K562 (cell line): ENCODE measurements at regions not wholly inside any gene's neighbourhood (a gene's known extent, or its start where the extent isn't known, plus 50 kb on each side); places are given as distances from the start of the nearest gene placed in this dataset.

Experiments used
- ATAC-seq: fragments of 200-7000 bp; cut with Tn5 transposase; 3 replicates; pipeline ENCODE4 v1.9.1; 2020; ENCODE audit warnings: moderate library complexity
- BruUV-seq: library from RNA; stranded (reverse); fragments of 400-500 nt; replicated peaks from 2 replicates; lab custom pipeline; 2021; lab: Mats Ljungman, UMichigan
- CTCF ChIA-PET: fragments of 300-600 bp; formaldehyde crosslinking; extraction: SDS; loops from one replicate; lab custom pipeline; 2021; ENCODE audit warnings: low intra/inter-chr PET ratio; lab: Yijun Ruan, JAX
- POLR2A ChIA-PET: fragments of 300-600, 350-650 bp; sonication (Branson Sonifier 250); formaldehyde crosslinking; extraction: SDS; loops from one replicate; lab custom pipeline; 2021; ENCODE audit warnings: antibody characterized with exemption, inconsistent platforms; lab: Yijun Ruan, JAX
- DNase-seq, 4 experiments: peaks; one replicate each; pipeline versions ENCODE4 v3.0.0 to v3.0.0-alpha.2; 2011 to 2018; ENCODE audit warnings: low spot score in 3 of 4, mixed read lengths in 3 of 4; ENCODE audit errors: extremely low read depth in 1 of 4
- FAIRE-seq: peaks from 2 replicates; lab custom pipeline; 2011; peaks lifted over from hg19 to GRCh38; lab: Jason Lieb, UNC
- H2AFZ ChIP-seq: 2 replicates; pipeline ENCODE4 v1.6.0; 2011; ENCODE audit warnings: low read depth, low read length, control low read depth, inconsistent platforms
- H3K27ac ChIP-seq: fragments of 200-600 bp; 3 replicates; pipeline ENCODE4 v1.8.0; 2011; ENCODE audit warnings: low read depth, mild to moderate bottlenecking, control low read depth, inconsistent platforms, low read length, moderate library complexity, mixed read lengths; ENCODE audit errors: extremely low read depth
- H3K27me3 ChIP-seq, 2 experiments: fragments of 300-600 bp in 1 of 2; 2 replicates in 1 of 2; 3 replicates in 1 of 2; pipeline versions ENCODE4 v1.6.0 to v1.8.0; 2011; ENCODE audit warnings: inconsistent platforms in 2 of 2, low read length in 2 of 2, mild to moderate bottlenecking in 1 of 2, mixed read lengths in 1 of 2, moderate library complexity in 1 of 2; ENCODE audit not compliant: control insufficient read depth in 2 of 2, insufficient read depth in 2 of 2
- H3K36me3 ChIP-seq: fragments of 300-600 bp; 3 replicates; pipeline ENCODE4 v1.8.0; 2011; ENCODE audit warnings: mild to moderate bottlenecking, low read length, inconsistent platforms; ENCODE audit not compliant: control insufficient read depth, insufficient read depth
- H3K4me1 ChIP-seq, 2 experiments: fragments of 200-600 bp in 1 of 2; replicated peaks in 1 of 2; 2 replicates in 1 of 2; 3 replicates in 1 of 2; pipeline versions ENCODE4 v1.5.1 to v1.8.0; 2011; ENCODE audit warnings: inconsistent platforms in 2 of 2, low read length in 2 of 2, mild to moderate bottlenecking in 1 of 2, mixed read lengths in 1 of 2, moderate library complexity in 1 of 2; ENCODE audit not compliant: control insufficient read depth in 2 of 2, insufficient read depth in 2 of 2
- H3K4me2 ChIP-seq: 2 replicates; pipeline ENCODE4 v1.6.1; 2011; ENCODE audit warnings: low read length, control low read depth, inconsistent platforms, mixed read lengths; ENCODE audit not compliant: insufficient read depth
- H3K4me3 ChIP-seq: fragments of 200-600 bp; sonication (generic), shearing (Covaris generic); 2 replicates; pipeline ENCODE4 v1.5.1; 2016; ENCODE audit warnings: control low read depth, inconsistent platforms
- H3K79me2 ChIP-seq: fragments of 200-600 bp; 3 replicates; pipeline ENCODE4 v1.8.0; 2011; ENCODE audit warnings: low read length, inconsistent platforms; ENCODE audit not compliant: control insufficient read depth, insufficient read depth
- H3K9ac ChIP-seq, 2 experiments: 2 replicates each; pipeline versions ENCODE4 v1.6.0 to v1.6.1; 2011; ENCODE audit warnings: low read depth in 2 of 2, low read length in 2 of 2, control low read depth in 1 of 2, inconsistent platforms in 1 of 2, mild to moderate bottlenecking in 1 of 2, mixed read lengths in 1 of 2; ENCODE audit not compliant: insufficient read depth in 1 of 2
- H3K9me1 ChIP-seq: one replicate; pipeline ENCODE4 v1.6.0; 2011; ENCODE audit warnings: inconsistent platforms, mild to moderate bottlenecking, low read length, moderate library complexity; ENCODE audit not compliant: control insufficient read depth, insufficient read depth
- H3K9me3 ChIP-seq: replicated peaks from 2 replicates; pipeline ENCODE4 v1.5.1; 2011; ENCODE audit warnings: low read depth, low read length, inconsistent platforms; ENCODE audit not compliant: control insufficient read depth, insufficient read depth
- H4K20me1 ChIP-seq: replicated peaks from 2 replicates; pipeline ENCODE4 v1.6.1; 2011; ENCODE audit warnings: low read length, inconsistent platforms, mixed read lengths; ENCODE audit not compliant: control insufficient read depth, insufficient read depth
- HBP1 ChIP-seq: fragments of 450-650 bp; formaldehyde crosslinking; IDR thresholded peaks from 2 replicates; pipeline ENCODE4 v1.4.0; 2022; ENCODE audit warnings: missing genetic modification characterization
- NCOA1 ChIP-seq: fragments of 450-650 bp; IDR thresholded peaks from 2 replicates; pipeline ENCODE4 v1.6.1; 2016; ENCODE audit warnings: low read depth
- PYGO2 ChIP-seq: fragments of 450-650 bp; IDR thresholded peaks from 2 replicates; pipeline ENCODE4 v1.6.1; 2016; ENCODE audit warnings: mild to moderate bottlenecking, missing genetic modification characterization, moderate library complexity, missing compliant biosample characterization
- SOX6 ChIP-seq: fragments of 450-650 bp; IDR thresholded peaks from 2 replicates; pipeline ENCODE4 v1.6.1; 2014; ENCODE audit warnings: mild to moderate bottlenecking
- ZFP36 ChIP-seq: fragments of 150-350 bp; IDR thresholded peaks from 2 replicates; pipeline ENCODE4 v1.6.1; 2018; ENCODE audit warnings: low read length, low read depth; ENCODE audit not compliant: partially characterized antibody
- ZNF354B ChIP-seq: fragments of 250-450 bp; sonication (Bioruptor Pico); IDR thresholded peaks from 2 replicates; pipeline ENCODE4 v1.4.0; 2020
- ZNF551 ChIP-seq: fragments of 250-450 bp; sonication (Bioruptor Pico); IDR thresholded peaks from 2 replicates; pipeline ENCODE4 v1.5.0; 2021; ENCODE audit warnings: mild to moderate bottlenecking, moderate library complexity
- ZNF764 ChIP-seq: fragments of 250-450 bp; sonication (Bioruptor Pico); IDR thresholded peaks from 2 replicates; pipeline ENCODE4 v1.4.0; 2020; ENCODE audit warnings: low read depth, mild to moderate bottlenecking, moderate library complexity
- WGBS: fragments of 100-300 bp; shearing (Covaris generic); methylation state at CpG from one replicate; pipeline ENCODE4 v1.1.6; 2016; ENCODE audit warnings: low coverage, mixed read lengths; ENCODE audit not compliant: insufficient coverage; ENCODE audit errors: missing lambda C conversion rate; 5-methylcytosine and 5-hydroxymethylcytosine counted together
- in situ Hi-C: fragments of 300-500 bp; cut with MboI; formaldehyde crosslinking; loops from 4 replicates; pipeline ENCODE4 v1.15.0; 2018; ENCODE audit warnings: inconsistent platforms, mixed read lengths
- intact Hi-C: fragments of 100-400 bp; cut with micrococcal nuclease; formaldehyde crosslinking; loops from 2 replicates; pipeline ENCODE4 v1.14.2; 2022

GRCh38 chr13:73521290-73521624 is 462.5 kb downstream of the KLF5 start:
- CTCF ChIA-PET, result no interaction called here
- intact Hi-C loops, result no loop called here
- H3K79me2 ChIP-seq, result no peaks in the 10 kb centered on the region
- no peak for DNase-seq
- no peak overlapping the region for H2AFZ ChIP-seq
- WGBS, result 0% methylated on average over 2 of the region's 2 CpGs
- H3K9me3 ChIP-seq, result no peaks in the 10 kb centered on the region
- in situ Hi-C loops, result no loop called here
- no peaks in the 10 kb centered on the region for H4K20me1 ChIP-seq
- H3K4me3 ChIP-seq, result no peak overlapping the region
- no peaks in the 10 kb centered on the region for H3K9me1 ChIP-seq
- H3K27ac ChIP-seq, result no peak overlapping the region
- H3K27me3 ChIP-seq, result peaks cover 0 to 6% of the 10 kb centered on the region in 2 experiments; a peak in 2 of 5 replicates
- POLR2A ChIA-PET, result interaction anchor here (0.9 kb wide), 1 partner anchor 9 kb away, joined by 3 read pairs; no protein-coding TSS in a partner anchor
- TF ChIP-seq ZFP36 (no peak), NCOA1 (no peak), ZNF354B (CRISPR knock-in tag) (no peak), ZNF551 (CRISPR knock-in tag) (no peak), SOX6 (no peak), ZNF764 (CRISPR knock-in tag) (no peak), HBP1 (no peak), PYGO2 (tag) (no peak)
- H3K4me1 ChIP-seq, result no peaks in the 10 kb centered on the region
- ATAC-seq, result no peak
- no TSS peak for BruUV-seq
- no peaks in the 10 kb centered on the region for H3K36me3 ChIP-seq
- H3K9ac ChIP-seq, result no peak overlapping the region
- H3K4me2 ChIP-seq, result no peak overlapping the region
- no peak for FAIRE-seq
